Mesothelial cell of epicardium (in vitro differentiated cells): ENCODE measurements at regions not wholly inside any gene's neighbourhood (a gene's known extent, or its start where the extent isn't known, plus 50 kb on each side); places are given as distances from the start of the nearest gene placed in this dataset.

ENCODE experiments used
- DNase-seq, 2 experiments: peaks; one replicate each; pipeline ENCODE4 v3.0.0; 2021; ENCODE audit warnings: low spot score in 2 of 2; ENCODE audit not compliant: unreplicated experiment in 2 of 2
- H3K27ac Mint-ChIP-seq: 2 replicates; pipeline ENCODE4 v1.8.0; 2021; ENCODE audit warnings: mixed read lengths
- H3K27me3 Mint-ChIP-seq: 2 replicates; pipeline ENCODE4 v1.8.0; 2021; ENCODE audit warnings: low read depth, mixed read lengths
- H3K36me3 Mint-ChIP-seq: 2 replicates; pipeline ENCODE4 v1.8.0; 2021; ENCODE audit warnings: mixed read lengths
- H3K4me1 Mint-ChIP-seq: 2 replicates; pipeline ENCODE4 v1.8.0; 2021; ENCODE audit warnings: mixed read lengths
- H3K4me3 Mint-ChIP-seq: 2 replicates; pipeline ENCODE4 v1.8.0; 2021; ENCODE audit warnings: mild to moderate bottlenecking, moderate library complexity, mixed read lengths
- H3K9me3 Mint-ChIP-seq: 2 replicates; pipeline ENCODE4 v1.8.0; 2021; ENCODE audit warnings: mixed read lengths
- CTCF ChIP-seq: fragments of 200-600 bp; sonication (generic); IDR thresholded peaks from one replicate; pipeline ENCODE4 v1.5.0; 2021; ENCODE audit warnings: antibody characterized with exemption; ENCODE audit not compliant: unreplicated experiment

GRCh38 chr5:30933599-30933998, 259.9 kb upstream of the CDH6 start:
- no peak for TF ChIP-seq CTCF
- DNase-seq: no peak
- Mint-ChIP-seq H3K27ac (no peak overlapping the region), H3K9me3 (no peaks in the 10 kb centered on the region), H3K27me3 (no peaks in the 10 kb centered on the region), H3K4me1 (no peaks in the 10 kb centered on the region), H3K36me3 (no peaks in the 10 kb centered on the region), H3K4me3 (no peak overlapping the region)

- Mint-ChIP-seq H3K4me1 (no peaks in the 10 kb centered on the region), H3K4me3 (no peak overlapping the region), H3K9me3 (no peaks in the 10 kb centered on the region), H3K36me3 (no peaks in the 10 kb centered on the region), H3K27ac (no peak overlapping the region), H3K27me3 (no peaks in the 10 kb centered on the region)
- TF ChIP-seq CTCF: no peak
- DNase-seq: no peak
These were observed 261.0 kb upstream of the CDH6 start for GRCh38 chr5:30932273-30933017.

- TF ChIP-seq CTCF: no peak
- Mint-ChIP-seq H3K27me3 (no peaks in the 10 kb centered on the region), H3K9me3 (no peaks in the 10 kb centered on the region), H3K4me3 (no peak overlapping the region), H3K4me1 (no peaks in the 10 kb centered on the region), H3K36me3 (no peaks in the 10 kb centered on the region), H3K27ac (no peak overlapping the region)
- no peak for DNase-seq
These were observed 262.8 kb upstream of the CDH6 start for GRCh38 chr5:30930736-30931135.

GRCh38 chr5:30928956-30929355, 264.5 kb upstream of the CDH6 start:
- no peak for DNase-seq
- peaks cover 3% of the 10 kb centered on the region for H3K9me3 Mint-ChIP-seq
- H3K4me1 Mint-ChIP-seq: no peaks in the 10 kb centered on the region
- H3K27ac Mint-ChIP-seq: no peak overlapping the region
- TF ChIP-seq CTCF: no peak
- no peaks in the 10 kb centered on the region for H3K36me3 Mint-ChIP-seq
- H3K27me3 Mint-ChIP-seq: no peaks in the 10 kb centered on the region
- H3K4me3 Mint-ChIP-seq: no peak overlapping the region

GRCh38 chr5:30926218-30926617, 267.3 kb upstream of the CDH6 start:
- no peak for TF ChIP-seq CTCF
- no peaks in the 10 kb centered on the region for H3K36me3 Mint-ChIP-seq
- H3K27me3 Mint-ChIP-seq: no peaks in the 10 kb centered on the region

More at GRCh38 chr5:30926218-30926617, 267.3 kb upstream of the CDH6 start:
- H3K27ac Mint-ChIP-seq: no peak overlapping the region
- H3K4me1 Mint-ChIP-seq: no peaks in the 10 kb centered on the region
- no peak overlapping the region for H3K4me3 Mint-ChIP-seq
- peaks cover 5% of the 10 kb centered on the region for H3K9me3 Mint-ChIP-seq
- DNase-seq: no peak
